OCI-LY1 (cell line): ENCODE measurements at regions not wholly inside any gene's neighbourhood (a gene's known extent, or its start where the extent isn't known, plus 50 kb on each side); places are given as distances from the start of the nearest gene placed in this dataset.

ENCODE experiments used
- H2AFZ ChIP-seq: fragments of 200-600 bp; sonication (generic), shearing (Covaris generic); 2 replicates; pipeline ENCODE4 v1.6.0; 2014; ENCODE audit warnings: antibody characterized with exemption, mild to moderate bottlenecking, low read length
- H3F3A ChIP-seq: fragments of 200-600 bp; sonication (generic), shearing (Covaris generic); 2 replicates; pipeline ENCODE4 v1.6.0; 2014; ENCODE audit warnings: mild to moderate bottlenecking, antibody characterized with exemption, low read length, moderate library complexity; ENCODE audit not compliant: insufficient read depth
- H3K27ac ChIP-seq: fragments of 200-600 bp; sonication (generic); 2 replicates; pipeline ENCODE4 v1.5.1; 2014; ENCODE audit warnings: low read length, mixed run types, mild to moderate bottlenecking, low read depth; ENCODE audit not compliant: poor library complexity, severe bottlenecking
- H3K27me3 ChIP-seq: fragments of 200-600 bp; sonication (generic); 2 replicates; pipeline ENCODE4 v1.6.0; 2014; ENCODE audit warnings: antibody characterized with exemption, mild to moderate bottlenecking, low read length, moderate library complexity; ENCODE audit not compliant: insufficient read depth
- H3K36me3 ChIP-seq: fragments of 200-600 bp; sonication (generic); 2 replicates; pipeline ENCODE4 v1.6.1; 2014; ENCODE audit warnings: mild to moderate bottlenecking, antibody characterized with exemption, low read length, moderate library complexity, mixed read lengths; ENCODE audit not compliant: insufficient read depth
- H3K4me1 ChIP-seq: fragments of 200-600 bp; sonication (generic); 2 replicates; pipeline ENCODE4 v1.5.1; 2014; ENCODE audit warnings: mild to moderate bottlenecking, low read length, moderate library complexity; ENCODE audit not compliant: insufficient read depth, severe bottlenecking
- H3K4me2 ChIP-seq: fragments of 200-600 bp; sonication (generic), shearing (Covaris generic); 2 replicates; pipeline ENCODE4 v1.6.1; 2014; ENCODE audit warnings: low read length
- H3K4me3 ChIP-seq: fragments of 200-600 bp; sonication (generic); 2 replicates; pipeline ENCODE4 v1.5.1; 2014; ENCODE audit warnings: low read length, low read depth, mild to moderate bottlenecking, mixed read lengths; ENCODE audit not compliant: poor library complexity, severe bottlenecking
- H3K79me2 ChIP-seq: fragments of 200-600 bp; shearing (Covaris generic); 2 replicates; pipeline ENCODE4 v1.6.1; 2016; ENCODE audit warnings: mixed run types, low read length, mixed read lengths; ENCODE audit not compliant: insufficient read depth
- H3K9ac ChIP-seq: fragments of 200-600 bp; sonication (generic), shearing (Covaris generic); 2 replicates; pipeline ENCODE4 v1.6.1; 2014; ENCODE audit warnings: mild to moderate bottlenecking, low read length, mixed read lengths
- H3K9me2 ChIP-seq: fragments of 200-600 bp; sonication (generic), shearing (Covaris generic); 2 replicates; pipeline ENCODE4 v1.6.1; 2014; ENCODE audit warnings: low read depth, mild to moderate bottlenecking, low read length, mixed read lengths
- H3K9me3 ChIP-seq: fragments of 200-600 bp; shearing (Covaris generic); 2 replicates; pipeline ENCODE4 v1.6.1; 2014; ENCODE audit warnings: low read length, mixed read lengths
- H4K20me1 ChIP-seq: fragments of 200-600 bp; sonication (generic), shearing (Covaris generic); 2 replicates; pipeline ENCODE4 v1.6.0; 2016; ENCODE audit warnings: mild to moderate bottlenecking, low read length; ENCODE audit not compliant: insufficient read depth
- CTCF ChIP-seq: fragments of 200-600 bp; sonication (generic), shearing (Covaris generic); IDR thresholded peaks from 2 replicates; pipeline ENCODE4 v1.5.1; 2017; ENCODE audit warnings: mild to moderate bottlenecking, antibody characterized with exemption, low read length, moderate library complexity, mixed read lengths
- EZH2 ChIP-seq: fragments of 200-600 bp; sonication (generic), shearing (Covaris generic); IDR thresholded peaks from 2 replicates; pipeline ENCODE4 v1.8.0; 2017; ENCODE audit warnings: borderline replicate concordance, mixed run types, mild to moderate bottlenecking, antibody characterized with exemption, low read length, moderate library complexity, mixed read lengths

DNA sequence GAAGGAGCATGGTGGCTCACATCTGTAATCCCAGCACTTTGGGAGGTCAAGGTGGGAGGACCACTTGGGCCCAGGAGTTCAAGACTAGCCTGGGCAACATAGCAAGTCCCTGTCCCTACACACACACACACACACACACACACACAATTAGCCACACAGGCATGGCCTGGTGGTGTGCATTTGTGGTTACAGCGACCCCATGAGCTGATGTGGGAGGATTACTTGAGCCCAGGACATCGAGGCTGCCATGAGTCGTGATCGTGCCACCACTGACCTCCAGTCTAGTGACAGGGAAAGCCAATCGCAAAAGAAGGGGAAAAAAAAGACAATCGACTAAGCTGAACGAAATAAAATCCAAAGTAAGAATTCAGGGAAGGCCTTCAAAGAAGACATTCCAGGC is 67.9 kb downstream of the TBX3 start:
- no peak for TF ChIP-seq EZH2
- no peak for TF ChIP-seq CTCF
- no peaks in the 10 kb centered on the region for H3K27me3 ChIP-seq
- no peaks in the 10 kb centered on the region for H3K36me3 ChIP-seq
- H3K9me2 ChIP-seq = no peaks in the 10 kb centered on the region
- no peak overlapping the region for H3K27ac ChIP-seq
- no peaks in the 10 kb centered on the region for H4K20me1 ChIP-seq
- no peak overlapping the region for H2AFZ ChIP-seq
- no peak overlapping the region for H3K9ac ChIP-seq
- no peaks in the 10 kb centered on the region for H3K4me1 ChIP-seq
- H3K4me3 ChIP-seq = no peak overlapping the region
- no peaks in the 10 kb centered on the region for H3F3A ChIP-seq
- H3K4me2 ChIP-seq = no peak overlapping the region
- 0 out of 2 replicates have a peak, but pooled peaks cover 4% of the 10 kb centered on the region for H3K9me3 ChIP-seq
- H3K79me2 ChIP-seq = no peaks in the 10 kb centered on the region

GRCh38 chr12:114614040-114614439 is 69.9 kb downstream of the TBX3 start:
- Histone ChIP-seq H3K9ac (no peak overlapping the region), H3K4me1 (no peaks in the 10 kb centered on the region), H3K27ac (no peak overlapping the region), H3K9me3 (0 out of 2 replicates have a peak, but pooled peaks cover 4% of the 10 kb centered on the region), H3K36me3 (no peaks in the 10 kb centered on the region), H3K27me3 (no peaks in the 10 kb centered on the region), H3F3A (no peaks in the 10 kb centered on the region), H3K4me2 (no peak overlapping the region), H3K4me3 (no peak overlapping the region), H4K20me1 (no peaks in the 10 kb centered on the region), H2AFZ (no peak overlapping the region), H3K9me2 (no peaks in the 10 kb centered on the region), H3K79me2 (no peaks in the 10 kb centered on the region)
- no peak for TF ChIP-seq CTCF

- H4K20me1 ChIP-seq = no peaks in the 10 kb centered on the region
- no peak overlapping the region for H3K4me3 ChIP-seq
- H3K4me2 ChIP-seq = no peak overlapping the region
- H3K9ac ChIP-seq = no peak overlapping the region
- no peak overlapping the region for H2AFZ ChIP-seq
- H3K36me3 ChIP-seq = no peaks in the 10 kb centered on the region
- H3K27me3 ChIP-seq = no peaks in the 10 kb centered on the region
- no peaks in the 10 kb centered on the region for H3K79me2 ChIP-seq
- no peaks in the 10 kb centered on the region for H3K4me1 ChIP-seq
- no peak overlapping the region for H3K27ac ChIP-seq
- no peaks in the 10 kb centered on the region for H3K9me2 ChIP-seq
- TF ChIP-seq EZH2 = no peak
- TF ChIP-seq CTCF = no peak
- H3K9me3 ChIP-seq = 0 out of 2 replicates have a peak, but pooled peaks cover 4% of the 10 kb centered on the region
- no peaks in the 10 kb centered on the region for H3F3A ChIP-seq
Observed at GRCh38 chr12:114612062-114612461, 71.9 kb downstream of the TBX3 start.
